ENCODE measurements at regions not wholly inside any gene's neighbourhood (a gene's known extent, or its start where the extent isn't known, plus 50 kb on each side); places are given as distances from the start of the nearest gene placed in this dataset.

DNA sequence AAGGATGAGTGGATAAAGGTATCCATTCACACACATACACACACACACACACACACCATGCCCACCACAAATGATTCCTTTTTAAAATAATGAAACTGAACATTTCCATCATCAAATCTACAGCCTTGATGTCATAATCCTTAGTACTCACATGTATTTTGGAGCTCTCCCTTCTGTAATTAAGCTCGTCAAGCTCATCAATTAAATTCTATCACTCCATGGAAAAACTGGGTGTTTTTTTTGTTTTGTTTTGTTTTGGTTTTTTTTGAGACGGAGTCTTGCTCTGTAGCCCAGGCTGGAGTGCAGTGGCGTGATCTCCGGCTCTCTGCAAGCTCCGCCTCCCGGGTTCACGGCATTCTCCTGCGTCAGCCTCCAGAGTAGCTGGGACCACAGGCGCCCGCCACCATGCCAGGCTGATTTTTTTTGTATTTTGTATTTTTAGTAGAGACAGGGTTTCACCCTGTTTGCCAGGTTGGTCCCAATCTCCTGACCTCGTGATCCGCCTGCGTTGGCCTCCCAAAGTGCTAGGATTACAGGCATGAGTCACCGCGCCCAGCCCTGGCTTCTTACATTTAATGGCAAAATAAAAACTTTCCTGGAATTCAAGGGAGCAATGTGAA is 78.6 kb upstream of the RGPD4 start:
- TF ChIP-seq CTCF (IDR thresholded peaks at IDR 0.05) (no peak), POLR2A (IDR thresholded peaks at IDR 0.05) (no peak), POLR2AphosphoS5 (IDR thresholded peaks at IDR 0.05) (no peak)
